Keratinocyte (primary cell): ENCODE measurements at regions not wholly inside any gene's neighbourhood (a gene's known extent, or its start where the extent isn't known, plus 50 kb on each side); places are given as distances from the start of the nearest gene placed in this dataset.

ENCODE experiments used
- DNase-seq: peaks from one replicate; pipeline ENCODE4 v3.0.0-alpha.2; 2011; ENCODE audit warnings: low read depth, missing footprints, low spot score
- FAIRE-seq: peaks from 2 replicates; lab custom pipeline; 2011; peaks lifted over from hg19 to GRCh38; lab: Jason Lieb, UNC
- H2AFZ ChIP-seq: 2 replicates; pipeline ENCODE4 v1.6.0; 2012; ENCODE audit warnings: low read length, control low read depth, inconsistent platforms; ENCODE audit not compliant: control insufficient read depth
- H3K27ac ChIP-seq: 2 replicates; pipeline ENCODE4 v1.5.1; 2011; ENCODE audit warnings: low read length; ENCODE audit not compliant: control insufficient read depth, insufficient read depth
- H3K27me3 ChIP-seq: 3 replicates; pipeline ENCODE4 v1.6.0; 2011; ENCODE audit warnings: low read length; ENCODE audit not compliant: control insufficient read depth, insufficient read depth; ENCODE audit errors: extremely low read depth
- H3K36me3 ChIP-seq, 2 experiments: 2 replicates in 1 of 2; 3 replicates in 1 of 2; pipeline ENCODE4 v1.5.1; 2011; ENCODE audit warnings: low read length in 2 of 2, mild to moderate bottlenecking in 1 of 2; ENCODE audit not compliant: control insufficient read depth in 2 of 2, insufficient read depth in 2 of 2; ENCODE audit errors: extremely low read depth in 1 of 2
- H3K4me1 ChIP-seq: 3 replicates; pipeline ENCODE4 v1.5.1; 2011; ENCODE audit warnings: low read length; ENCODE audit not compliant: control insufficient read depth, insufficient read depth; ENCODE audit errors: extremely low read depth
- H3K4me2 ChIP-seq: 3 replicates; pipeline ENCODE4 v1.6.0; 2011; ENCODE audit warnings: low read depth, low read length; ENCODE audit not compliant: control insufficient read depth, insufficient read depth; ENCODE audit errors: extremely low read depth
- H3K4me3 ChIP-seq, 3 experiments: fragments of 200-600 bp in 1 of 3; sonication (generic) in 1 of 3; 2 replicates in 2 of 3; 3 replicates in 1 of 3; pipeline ENCODE4 v1.5.1; 2011 to 2016; ENCODE audit warnings: low read length in 3 of 3, mild to moderate bottlenecking in 3 of 3, control low read depth in 2 of 3, inconsistent platforms in 1 of 3, low read depth in 1 of 3, mixed read lengths in 1 of 3, mixed run types in 1 of 3, moderate library complexity in 1 of 3; ENCODE audit not compliant: control insufficient read depth in 2 of 3, insufficient read depth in 2 of 3; ENCODE audit errors: extremely low read depth in 1 of 3
- H3K79me2 ChIP-seq: 2 replicates; pipeline ENCODE4 v1.6.0; 2012; ENCODE audit warnings: low read length; ENCODE audit not compliant: control insufficient read depth, insufficient read depth
- H3K9ac ChIP-seq: 3 replicates; pipeline ENCODE4 v1.6.0; 2011; ENCODE audit warnings: low read length; ENCODE audit not compliant: control insufficient read depth, insufficient read depth; ENCODE audit errors: extremely low read depth
- H3K9me1 ChIP-seq: 3 replicates; pipeline ENCODE4 v1.6.0; 2011; ENCODE audit warnings: low read length; ENCODE audit not compliant: control insufficient read depth, insufficient read depth; ENCODE audit errors: extremely low read depth
- H3K9me3 ChIP-seq: 2 replicates; pipeline ENCODE4 v1.5.1; 2012; ENCODE audit warnings: low read depth, low read length; ENCODE audit not compliant: control insufficient read depth
- H4K20me1 ChIP-seq: 3 replicates; pipeline ENCODE4 v1.6.0; 2011; ENCODE audit warnings: low read length; ENCODE audit not compliant: control insufficient read depth, insufficient read depth; ENCODE audit errors: extremely low read depth
- CTCF ChIP-seq, 3 experiments: IDR thresholded peaks in 1 of 3; conservative IDR thresholded peaks in 1 of 3; optimal IDR thresholded peaks in 1 of 3; 2 replicates in 2 of 3; 3 replicates in 1 of 3; pipeline versions ENCODE3 to v1.5.1; 2011; ENCODE audit warnings: low read length in 3 of 3, mild to moderate bottlenecking in 3 of 3, moderate library complexity in 2 of 3, control low read depth in 1 of 3, inconsistent platforms in 1 of 3; ENCODE audit not compliant: insufficient read depth in 2 of 3; ENCODE audit errors: extremely low read depth in 1 of 3
- EZH2 ChIP-seq: IDR thresholded peaks from one replicate; pipeline ENCODE4 v1.6.1; 2012; ENCODE audit warnings: inconsistent platforms, mild to moderate bottlenecking, low read length, moderate library complexity
- dilution Hi-C: fragments of 300-500 bp; cut with MboI; formaldehyde crosslinking; loops from one replicate; pipeline ENCODE4 v1.7.0; 2020; ENCODE audit warnings: low sequenced_read_pairs; ENCODE audit not compliant: extremely low pct_ligation_motif_present

GRCh38 chr21:41073558-41073957 lies 94.4 kb upstream of the BACE2 start:
- no peak for FAIRE-seq
- H3K27me3 ChIP-seq, result peaks cover under 1% of the 10 kb centered on the region

GRCh38 chr21:41074396-41075184 lies 93.4 kb upstream of the BACE2 start:
- H3K4me3 ChIP-seq, result no peak overlapping the region
- H2AFZ ChIP-seq, result no peak overlapping the region
- no peaks in the 10 kb centered on the region for H3K27me3 ChIP-seq
- FAIRE-seq (no peak), DNase-seq (no peak)
- no peaks in the 10 kb centered on the region for H3K9me1 ChIP-seq
- no peak overlapping the region for H3K27ac ChIP-seq
- H4K20me1 ChIP-seq, result no peaks in the 10 kb centered on the region
- H3K36me3 ChIP-seq, result no peaks in the 10 kb centered on the region
- H3K79me2 ChIP-seq, result no peaks in the 10 kb centered on the region
- no peaks in the 10 kb centered on the region for H3K9me3 ChIP-seq
- TF ChIP-seq EZH2 (no peak), CTCF (optimal IDR thresholded peaks at IDR 0.05 in 1 of 3, IDR thresholded peaks at IDR 0.05 in 1 of 3, conservative IDR thresholded peaks at IDR 0.05 in 1 of 3; ENCODE audit: extremely low read depth in 1 of 3, insufficient read depth in 2 of 3, low read length in 3 of 3) (no peak)
- dilution Hi-C loops, result no loop called here
- no peak overlapping the region for H3K9ac ChIP-seq
- no peaks in the 10 kb centered on the region for H3K4me1 ChIP-seq
- no peak overlapping the region for H3K4me2 ChIP-seq

More at GRCh38 chr21:41073558-41073957, 94.4 kb upstream of the BACE2 start:
- H3K27ac ChIP-seq, result no peak overlapping the region
- no peak for DNase-seq
- H3K79me2 ChIP-seq, result no peaks in the 10 kb centered on the region
- peaks cover 3% of the 10 kb centered on the region for H3K4me1 ChIP-seq
- H3K4me3 ChIP-seq, result no peak overlapping the region
- dilution Hi-C loops, result no loop called here
- no peaks in the 10 kb centered on the region for H4K20me1 ChIP-seq
- no peak overlapping the region for H3K4me2 ChIP-seq
- H3K9ac ChIP-seq, result no peak overlapping the region
- no peak overlapping the region for H2AFZ ChIP-seq
- H3K9me1 ChIP-seq, result no peaks in the 10 kb centered on the region
- H3K36me3 ChIP-seq, result no peaks in the 10 kb centered on the region
- H3K9me3 ChIP-seq, result no peaks in the 10 kb centered on the region
- no peak for TF ChIP-seq CTCF (optimal IDR thresholded peaks at IDR 0.05 in 1 of 3, IDR thresholded peaks at IDR 0.05 in 1 of 3, conservative IDR thresholded peaks at IDR 0.05 in 1 of 3; ENCODE audit: extremely low read depth in 1 of 3, insufficient read depth in 2 of 3, low read length in 3 of 3)
- TF ChIP-seq EZH2, result no peak
